Gastroesophageal sphincter (tissue), 3 donors: ENCODE measurements at regions not wholly inside any gene's neighbourhood (a gene's known extent, or its start where the extent isn't known, plus 50 kb on each side); places are given as distances from the start of the nearest gene placed in this dataset.

Source experiments
- EP300 ChIP-seq: sonication (generic); formaldehyde crosslinking; IDR thresholded peaks from one replicate; pipeline ENCODE4 v1.6.1; 2017; ENCODE audit warnings: antibody characterized with exemption, mild to moderate bottlenecking
- POLR2A ChIP-seq, 2 donors: fragments of 450-650 bp; IDR thresholded peaks; one replicate each; pipeline ENCODE4 v1.6.1; 2017; ENCODE audit warnings: antibody characterized with exemption in 2 of 2, mild to moderate bottlenecking in 2 of 2, moderate library complexity in 1 of 2
- POLR2AphosphoS5 ChIP-seq: sonication (generic); formaldehyde crosslinking; IDR thresholded peaks from one replicate; pipeline ENCODE4 v1.6.1; 2017; ENCODE audit warnings: antibody characterized with exemption
- TF ChIP-seq, protein P1 (sequence below), 4 experiments: fragments of 200-600 bp in 2 of 4; fragments of 450-650 bp in 2 of 4; sonication (generic) in 1 of 4; IDR thresholded peaks; one replicate each; pipeline ENCODE4 v1.5.1; 2017 to 2019; ENCODE audit warnings: antibody characterized with exemption in 4 of 4, mild to moderate bottlenecking in 2 of 4, moderate library complexity in 2 of 4

- TF ChIP-seq POLR2AphosphoS5 (no peak), POLR2A (IDR thresholded peaks at IDR 0.05) (no peak), EP300 (no peak)
- TF ChIP-seq, protein P1, sequence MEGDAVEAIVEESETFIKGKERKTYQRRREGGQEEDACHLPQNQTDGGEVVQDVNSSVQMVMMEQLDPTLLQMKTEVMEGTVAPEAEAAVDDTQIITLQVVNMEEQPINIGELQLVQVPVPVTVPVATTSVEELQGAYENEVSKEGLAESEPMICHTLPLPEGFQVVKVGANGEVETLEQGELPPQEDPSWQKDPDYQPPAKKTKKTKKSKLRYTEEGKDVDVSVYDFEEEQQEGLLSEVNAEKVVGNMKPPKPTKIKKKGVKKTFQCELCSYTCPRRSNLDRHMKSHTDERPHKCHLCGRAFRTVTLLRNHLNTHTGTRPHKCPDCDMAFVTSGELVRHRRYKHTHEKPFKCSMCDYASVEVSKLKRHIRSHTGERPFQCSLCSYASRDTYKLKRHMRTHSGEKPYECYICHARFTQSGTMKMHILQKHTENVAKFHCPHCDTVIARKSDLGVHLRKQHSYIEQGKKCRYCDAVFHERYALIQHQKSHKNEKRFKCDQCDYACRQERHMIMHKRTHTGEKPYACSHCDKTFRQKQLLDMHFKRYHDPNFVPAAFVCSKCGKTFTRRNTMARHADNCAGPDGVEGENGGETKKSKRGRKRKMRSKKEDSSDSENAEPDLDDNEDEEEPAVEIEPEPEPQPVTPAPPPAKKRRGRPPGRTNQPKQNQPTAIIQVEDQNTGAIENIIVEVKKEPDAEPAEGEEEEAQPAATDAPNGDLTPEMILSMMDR (IDR thresholded peaks at IDR 0.05): no peak
Measured at GRCh38 chr6:95366414-95366813, 210.9 kb upstream of the MANEA start.
